Spleen (tissue), 11 donors: ENCODE measurements at regions not wholly inside any gene's neighbourhood (a gene's known extent, or its start where the extent isn't known, plus 50 kb on each side); places are given as distances from the start of the nearest gene placed in this dataset.

ENCODE experiments used
- DNase-seq: peaks from one replicate; pipeline ENCODE4 v3.0.0-alpha.2; 2020
- H3K27ac ChIP-seq, 8 donors: fragments of 200-600 bp; sonication (generic) in 7 of 8; 1 replicate in 4 of 8; 2 replicates in 4 of 8; pipeline versions ENCODE4 v1.5.0 to v1.8.0; 2016 to 2021; ENCODE audit warnings: inconsistent platforms in 4 of 8, mild to moderate bottlenecking in 4 of 8, moderate library complexity in 1 of 8
- H3K27me3 ChIP-seq, 7 donors: fragments of 200-600 bp; sonication (generic) in 6 of 7; replicated peaks in 1 of 7; 1 replicate in 4 of 7; 2 replicates in 3 of 7; pipeline versions ENCODE4 v1.5.0 to v1.8.0; 2016 to 2021; ENCODE audit warnings: inconsistent platforms in 3 of 7, mild to moderate bottlenecking in 1 of 7
- H3K36me3 ChIP-seq, 6 donors: fragments of 200-600 bp; sonication (generic) in 5 of 6; 1 replicate in 4 of 6; 2 replicates in 2 of 6; pipeline versions ENCODE4 v1.5.0 to v1.8.0; 2016 to 2021; ENCODE audit warnings: inconsistent platforms in 2 of 6
- H3K4me1 ChIP-seq, 6 donors: fragments of 200-600 bp; sonication (generic) in 5 of 6; 1 replicate in 3 of 6; 2 replicates in 3 of 6; pipeline versions ENCODE4 v1.5.0 to v1.8.0; 2016 to 2021; ENCODE audit warnings: inconsistent platforms in 3 of 6
- H3K4me3 ChIP-seq, 8 donors: fragments of 200-600 bp; sonication (generic) in 7 of 8; 1 replicate in 4 of 8; 2 replicates in 4 of 8; pipeline versions ENCODE4 v1.5.0 to v1.8.0; 2016 to 2021; ENCODE audit warnings: inconsistent platforms in 4 of 8, mild to moderate bottlenecking in 4 of 8, moderate library complexity in 2 of 8
- H3K9me3 ChIP-seq, 8 donors: fragments of 200-600 bp; sonication (generic) in 7 of 8; 1 replicate in 4 of 8; 2 replicates in 4 of 8; pipeline versions ENCODE4 v1.5.0 to v1.8.0; 2016 to 2021; ENCODE audit warnings: inconsistent platforms in 4 of 8
- CTCF ChIP-seq, 11 experiments: fragments of 200-600 bp in 7 of 11; fragments of 450-650 bp in 4 of 11; sonication (generic) in 4 of 11; IDR thresholded peaks in 8 of 11; conservative IDR thresholded peaks in 3 of 11; 1 replicate in 7 of 11; 2 replicates in 4 of 11; pipeline versions ENCODE4 v1.4.0 to v1.8.0; 2016 to 2021; ENCODE audit warnings: antibody characterized with exemption in 11 of 11, inconsistent platforms in 4 of 11, mild to moderate bottlenecking in 1 of 11
- POLR2A ChIP-seq, 3 donors: fragments of 450-650 bp; IDR thresholded peaks; one replicate each; pipeline ENCODE4 v1.5.1; 2017; ENCODE audit warnings: antibody characterized with exemption in 3 of 3, mild to moderate bottlenecking in 1 of 3
- POLR2AphosphoS5 ChIP-seq, 3 donors: sonication (generic); formaldehyde crosslinking; IDR thresholded peaks; one replicate each; pipeline ENCODE4 v1.5.1; 2017; ENCODE audit warnings: antibody characterized with exemption in 3 of 3
- WGBS, 5 donors: extraction: QIAGEN DNeasy Blood & Tissue Kit in 3 of 5; methylation state at CpG; one replicate each; pipeline versions ENCODE4 v1.1.5 to v1.1.7; 2013 to 2018; 5-methylcytosine and 5-hydroxymethylcytosine counted together
- intact Hi-C: fragments of 100-400 bp; cut with DNase I; formaldehyde crosslinking; loops from one replicate; pipeline ENCODE4 v1.15.0; 2023; ENCODE audit warnings: low total_unique reads
- donor health status: healthy with polysubstance abuse.
- donor health status: DM: no; HTN: no; CAD: no; lungs with moderate emphysema.
- donor health status: DM: no; HTN: no; CAD: no.
- donor health status: Bipolar disorder and iron deficiency.
- donor health status: healthy.
- donor health status: DM: no; HTN: no; CAD: no.
- donor health status: DM: yes; HTN: yes; CAD: no.

GRCh38 chr2:236673126-236673822 is 103.6 kb downstream of the ACKR3 start:
- Histone ChIP-seq H3K27ac (no peak overlapping the region), H3K4me3 (no peak overlapping the region), H3K4me1 (no peaks in the 10 kb centered on the region), H3K27me3 (peaks cover 0 to 12% (median 0%) of the 10 kb centered on the region in 7 donors), H3K9me3 (no peaks in the 10 kb centered on the region), H3K36me3 (no peaks in the 10 kb centered on the region)
- intact Hi-C loops: no loop called here
- WGBS, 5 donors: 72 to 86% (median 77%) methylated on average over 14 of the region's 14 CpGs
- DNase-seq: no peak
- no peak for TF ChIP-seq POLR2A (IDR thresholded peaks at IDR 0.05)
- TF ChIP-seq CTCF (IDR thresholded peaks at IDR 0.05 in 8 of 11, conservative IDR thresholded peaks at IDR 0.05 in 3 of 11): no peak
- no peak for TF ChIP-seq POLR2AphosphoS5 (IDR thresholded peaks at IDR 0.05)

DNA sequence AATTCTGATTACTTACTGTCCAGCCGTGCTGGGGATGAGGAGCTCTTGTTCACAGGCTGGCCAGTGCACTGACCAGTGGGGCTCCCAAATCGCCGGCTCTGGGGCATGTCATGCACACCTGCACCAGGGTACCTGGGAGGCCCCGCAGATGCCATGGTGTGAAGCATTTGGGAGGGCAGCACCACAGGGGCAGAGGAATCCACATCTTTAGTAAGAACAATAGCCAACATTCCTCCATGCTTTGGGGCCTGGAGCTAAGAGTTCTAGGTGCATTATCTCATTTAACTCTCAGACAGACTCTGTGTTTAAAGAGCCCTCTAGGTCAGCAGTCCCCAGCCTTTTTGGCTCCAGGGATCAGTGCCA is 104.2 kb downstream of the ACKR3 start:
- no peak for DNase-seq
- TF ChIP-seq POLR2AphosphoS5 (IDR thresholded peaks at IDR 0.05): no peak
- TF ChIP-seq POLR2A (IDR thresholded peaks at IDR 0.05): no peak
- TF ChIP-seq CTCF (IDR thresholded peaks at IDR 0.05 in 8 of 11, conservative IDR thresholded peaks at IDR 0.05 in 3 of 11): no peak
- Histone ChIP-seq H3K4me1 (no peaks in the 10 kb centered on the region), H3K27me3 (peaks cover 0 to 18% (median 0%) of the 10 kb centered on the region in 7 donors), H3K9me3 (no peaks in the 10 kb centered on the region), H3K27ac (no peak overlapping the region), H3K4me3 (no peak overlapping the region), H3K36me3 (no peaks in the 10 kb centered on the region)
- intact Hi-C loops: no loop called here
- 85 to 96% (median 86%) methylated on average over 3 to 4 of the region's 4 CpGs for WGBS, 5 donors

- Histone ChIP-seq H3K27me3 (peaks cover 0 to 19% (median 0%) of the 10 kb centered on the region in 7 donors), H3K4me3 (no peak overlapping the region)
- TF ChIP-seq POLR2A (IDR thresholded peaks at IDR 0.05): no peak
Measured at GRCh38 chr2:236674238-236674637, 104.6 kb downstream of the ACKR3 start.

DNA sequence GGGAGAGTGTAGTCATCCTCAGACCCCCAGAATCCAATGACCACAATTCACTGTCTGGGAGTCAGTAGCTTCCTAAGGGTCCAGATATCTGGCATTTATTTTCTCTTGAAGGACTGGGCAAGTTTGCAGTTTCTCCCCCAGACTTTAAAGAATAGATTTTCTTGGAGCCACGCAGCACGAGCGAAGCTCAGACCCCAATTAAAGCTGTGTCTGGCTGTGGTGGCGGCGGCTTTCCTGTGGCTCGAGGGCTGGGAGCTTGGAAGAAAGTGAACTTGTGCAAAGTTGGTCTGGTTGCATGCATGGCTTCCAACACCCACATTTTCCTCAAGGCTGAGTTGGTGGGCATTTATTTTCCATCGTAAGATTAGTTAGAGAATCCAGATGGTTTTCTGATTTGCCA is 105.0 kb downstream of the ACKR3 start:
- intact Hi-C loops: no loop called here

More at GRCh38 chr2:236674238-236674637, 104.6 kb downstream of the ACKR3 start:
- intact Hi-C loops: no loop called here
- WGBS, 5 donors: 78 to 98% (median 93%) methylated on average over 5 to 7 of the region's 7 CpGs
- H3K9me3 ChIP-seq: no peaks in the 10 kb centered on the region
- H3K27ac ChIP-seq: no peak overlapping the region
- no peak for DNase-seq
- no peaks in the 10 kb centered on the region for H3K4me1 ChIP-seq
- no peaks in the 10 kb centered on the region for H3K36me3 ChIP-seq

More for the DNA sequence above, 105.0 kb downstream of the ACKR3 start:
- no peak for TF ChIP-seq POLR2AphosphoS5 (IDR thresholded peaks at IDR 0.05)
- no peak for TF ChIP-seq CTCF (IDR thresholded peaks at IDR 0.05 in 8 of 11, conservative IDR thresholded peaks at IDR 0.05 in 3 of 11)
- no peak for TF ChIP-seq POLR2A (IDR thresholded peaks at IDR 0.05)
- Histone ChIP-seq H3K36me3 (no peaks in the 10 kb centered on the region), H3K27me3 (peaks cover 0 to 19% (median 0%) of the 10 kb centered on the region in 7 donors), H3K4me1 (no peaks in the 10 kb centered on the region), H3K9me3 (no peaks in the 10 kb centered on the region), H3K4me3 (no peak overlapping the region), H3K27ac (no peak overlapping the region)
- 75 to 86% (median 83%) methylated on average over 7 of the region's 7 CpGs for WGBS, 5 donors
- no peak for DNase-seq
